SJCRH30 (cell line): ENCODE measurements at regions not wholly inside any gene's neighbourhood (a gene's known extent, or its start where the extent isn't known, plus 50 kb on each side); places are given as distances from the start of the nearest gene placed in this dataset.

ENCODE experiments used
- DNase-seq, 2 experiments: peaks; one replicate each; pipeline ENCODE4 v3.0.0-alpha.2; 2015 to 2020
- H3K27ac ChIP-seq: fragments of 250-450 bp; sonication (Bioruptor Pico); 2 replicates; pipeline ENCODE4 v1.5.1; 2020; ENCODE audit warnings: mild to moderate bottlenecking, moderate library complexity
- H3K27me3 ChIP-seq: fragments of 250-450 bp; sonication (Bioruptor Pico); 2 replicates; pipeline ENCODE4 v1.5.1; 2020; ENCODE audit warnings: mild to moderate bottlenecking, moderate library complexity
- H3K36me3 ChIP-seq: fragments of 250-450 bp; sonication (Bioruptor Pico); 2 replicates; pipeline ENCODE4 v1.5.1; 2020; ENCODE audit warnings: mild to moderate bottlenecking, moderate library complexity
- H3K4me1 ChIP-seq: fragments of 250-450 bp; sonication (Bioruptor Pico); 2 replicates; pipeline ENCODE4 v1.5.1; 2020; ENCODE audit warnings: mild to moderate bottlenecking, moderate library complexity
- H3K4me3 ChIP-seq: fragments of 250-450 bp; sonication (Bioruptor Pico); 2 replicates; pipeline ENCODE4 v1.5.1; 2020; ENCODE audit warnings: mild to moderate bottlenecking, moderate library complexity
- H3K9me3 ChIP-seq: fragments of 250-450 bp; sonication (Bioruptor Pico); replicated peaks from 2 replicates; pipeline ENCODE4 v1.5.1; 2020; ENCODE audit warnings: mild to moderate bottlenecking, moderate library complexity

- H3K27me3 ChIP-seq = no peaks in the 10 kb centered on the region
- no peaks in the 10 kb centered on the region for H3K9me3 ChIP-seq
- no peak overlapping the region for H3K4me3 ChIP-seq
- H3K27ac ChIP-seq = no peak overlapping the region
- DNase-seq = no peak
- no peaks in the 10 kb centered on the region for H3K4me1 ChIP-seq
- no peaks in the 10 kb centered on the region for H3K36me3 ChIP-seq
These were observed 742.3 kb downstream of the TYW1 start for GRCh38 chr7:67738958-67739357.

GRCh38 chr7:67743501-67743900 lies 746.9 kb downstream of the TYW1 start:
- Histone ChIP-seq H3K4me3 (no peak overlapping the region), H3K4me1 (no peaks in the 10 kb centered on the region), H3K36me3 (no peaks in the 10 kb centered on the region), H3K9me3 (no peaks in the 10 kb centered on the region), H3K27ac (no peak overlapping the region), H3K27me3 (no peaks in the 10 kb centered on the region)
- no peak for DNase-seq

- Histone ChIP-seq H3K36me3 (no peaks in the 10 kb centered on the region), H3K27ac (no peak overlapping the region), H3K4me1 (no peaks in the 10 kb centered on the region), H3K9me3 (0 out of 2 replicates have a peak, but pooled peaks cover 3% of the 10 kb centered on the region), H3K4me3 (no peak overlapping the region), H3K27me3 (no peaks in the 10 kb centered on the region)
- no peak for DNase-seq
These were observed 755.6 kb downstream of the TYW1 start for GRCh38 chr7:67752227-67752626.

GRCh38 chr7:67753891-67754290 lies 757.3 kb downstream of the TYW1 start:
- Histone ChIP-seq H3K4me3 (no peak overlapping the region), H3K27me3 (no peaks in the 10 kb centered on the region)
- DNase-seq = no peak

GRCh38 chr7:67754651-67755050 lies 758.0 kb downstream of the TYW1 start:
- no peak for DNase-seq
- Histone ChIP-seq H3K27ac (no peak overlapping the region), H3K9me3 (0 out of 2 replicates have a peak, but pooled peaks cover 3% of the 10 kb centered on the region), H3K4me1 (no peaks in the 10 kb centered on the region), H3K36me3 (no peaks in the 10 kb centered on the region), H3K4me3 (no peak overlapping the region), H3K27me3 (0 out of 2 replicates have a peak, but pooled peaks cover 1% of the 10 kb centered on the region)

More at GRCh38 chr7:67753891-67754290, 757.3 kb downstream of the TYW1 start:
- no peaks in the 10 kb centered on the region for H3K4me1 ChIP-seq
- no peak overlapping the region for H3K27ac ChIP-seq
- H3K9me3 ChIP-seq = 0 out of 2 replicates have a peak, but pooled peaks cover 3% of the 10 kb centered on the region
- no peaks in the 10 kb centered on the region for H3K36me3 ChIP-seq

- Histone ChIP-seq H3K4me3 (no peak overlapping the region), H3K27ac (no peak overlapping the region), H3K27me3 (0 out of 2 replicates have a peak, but pooled peaks cover 2% of the 10 kb centered on the region), H3K4me1 (no peaks in the 10 kb centered on the region), H3K9me3 (0 out of 2 replicates have a peak, but pooled peaks cover 3% of the 10 kb centered on the region), H3K36me3 (no peaks in the 10 kb centered on the region)
- DNase-seq = no peak
These were observed 761.9 kb downstream of the TYW1 start for GRCh38 chr7:67758551-67758950.

- Histone ChIP-seq H3K4me3 (no peak overlapping the region), H3K9me3 (no peaks in the 10 kb centered on the region), H3K4me1 (no peaks in the 10 kb centered on the region), H3K36me3 (no peaks in the 10 kb centered on the region), H3K27me3 (0 out of 2 replicates have a peak, but pooled peaks cover 2% of the 10 kb centered on the region), H3K27ac (no peak overlapping the region)
- no peak for DNase-seq
These were observed 764.3 kb downstream of the TYW1 start for GRCh38 chr7:67760971-67761370.

GRCh38 chr7:67762516-67762915 lies 765.9 kb downstream of the TYW1 start:
- Histone ChIP-seq H3K4me1 (no peaks in the 10 kb centered on the region), H3K27ac (no peak overlapping the region), H3K36me3 (no peaks in the 10 kb centered on the region), H3K27me3 (0 out of 2 replicates have a peak, but pooled peaks cover 2% of the 10 kb centered on the region), H3K4me3 (no peak overlapping the region), H3K9me3 (no peaks in the 10 kb centered on the region)
- DNase-seq = no peak

GRCh38 chr7:67764289-67764688 lies 767.7 kb downstream of the TYW1 start:
- no peak for DNase-seq
- Histone ChIP-seq H3K4me3 (no peak overlapping the region), H3K4me1 (no peaks in the 10 kb centered on the region), H3K27ac (no peak overlapping the region), H3K36me3 (no peaks in the 10 kb centered on the region), H3K9me3 (no peaks in the 10 kb centered on the region), H3K27me3 (0 out of 2 replicates have a peak, but pooled peaks cover 2% of the 10 kb centered on the region)

GRCh38 chr7:67765481-67766175 lies 769.0 kb downstream of the TYW1 start:
- no peaks in the 10 kb centered on the region for H3K36me3 ChIP-seq
- DNase-seq = no peak
- H3K4me3 ChIP-seq = no peak overlapping the region
- no peaks in the 10 kb centered on the region for H3K9me3 ChIP-seq
- no peaks in the 10 kb centered on the region for H3K4me1 ChIP-seq
- no peak overlapping the region for H3K27ac ChIP-seq
- H3K27me3 ChIP-seq = no peaks in the 10 kb centered on the region

- no peak overlapping the region for H3K27ac ChIP-seq
- H3K9me3 ChIP-seq = no peaks in the 10 kb centered on the region
- no peak for DNase-seq
- H3K36me3 ChIP-seq = no peaks in the 10 kb centered on the region
- no peaks in the 10 kb centered on the region for H3K27me3 ChIP-seq
- H3K4me1 ChIP-seq = no peaks in the 10 kb centered on the region
- no peak overlapping the region for H3K4me3 ChIP-seq
These were observed 770.3 kb downstream of the TYW1 start for GRCh38 chr7:67766906-67767410.

- no peaks in the 10 kb centered on the region for H3K36me3 ChIP-seq
- no peak overlapping the region for H3K27ac ChIP-seq
- H3K27me3 ChIP-seq = peaks cover 2% of the 10 kb centered on the region; the same call in 1 of the 2 replicates
- no peak for DNase-seq
- no peaks in the 10 kb centered on the region for H3K4me1 ChIP-seq
- no peak overlapping the region for H3K4me3 ChIP-seq
- no peaks in the 10 kb centered on the region for H3K9me3 ChIP-seq
These were observed 775.4 kb downstream of the TYW1 start for GRCh38 chr7:67771846-67772605.

GRCh38 chr7:67773081-67773480 lies 776.4 kb downstream of the TYW1 start:
- H3K27ac ChIP-seq = no peak overlapping the region
- H3K36me3 ChIP-seq = no peaks in the 10 kb centered on the region
- no peak for DNase-seq
- no peaks in the 10 kb centered on the region for H3K4me1 ChIP-seq
- H3K9me3 ChIP-seq = no peaks in the 10 kb centered on the region
- H3K4me3 ChIP-seq = no peak overlapping the region
- peaks cover 2% of the 10 kb centered on the region; the same call in 1 of the 2 replicates for H3K27me3 ChIP-seq

- H3K4me3 ChIP-seq = no peak overlapping the region
- no peak for DNase-seq
These were observed 780.5 kb downstream of the TYW1 start for GRCh38 chr7:67777119-67777518.

GRCh38 chr7:67781841-67782240 lies 785.2 kb downstream of the TYW1 start:
- Histone ChIP-seq H3K36me3 (no peaks in the 10 kb centered on the region), H3K4me3 (no peak overlapping the region), H3K4me1 (no peaks in the 10 kb centered on the region), H3K27me3 (no peaks in the 10 kb centered on the region; the same call in 1 of the 2 replicates), H3K9me3 (no peaks in the 10 kb centered on the region), H3K27ac (no peak overlapping the region)
- DNase-seq = no peak

More at GRCh38 chr7:67777119-67777518, 780.5 kb downstream of the TYW1 start:
- Histone ChIP-seq H3K27me3 (peaks cover 2% of the 10 kb centered on the region; the same call in 1 of the 2 replicates), H3K9me3 (no peaks in the 10 kb centered on the region), H3K36me3 (no peaks in the 10 kb centered on the region), H3K4me1 (no peaks in the 10 kb centered on the region), H3K27ac (no peak overlapping the region)
